ENCODE measurements at regions not wholly inside any gene's neighbourhood (a gene's known extent, or its start where the extent isn't known, plus 50 kb on each side); places are given as distances from the start of the nearest gene placed in this dataset.

DNA sequence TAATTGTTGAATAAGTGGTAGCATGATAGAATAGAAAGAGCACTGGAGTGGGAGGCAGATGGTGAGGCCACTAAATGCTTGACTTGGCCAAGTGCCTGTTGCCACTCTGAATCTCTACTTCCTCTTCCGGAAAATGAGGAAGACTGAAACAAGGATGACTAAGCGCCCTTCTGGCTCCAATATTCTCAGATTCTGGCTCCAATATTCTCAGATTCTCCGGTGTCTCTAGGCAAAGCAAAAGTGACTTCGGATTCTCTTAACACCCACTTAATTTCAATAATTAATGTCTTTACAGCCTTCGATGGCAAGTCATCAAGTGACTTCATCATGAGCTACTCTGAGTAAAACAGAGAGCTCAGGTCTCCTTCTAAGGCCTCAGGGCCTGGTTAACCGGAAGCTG is 402.2 kb upstream of the FGF13 start:
- FAIRE-seq (no peak), ATAC-seq (no peak), DNase-seq (ENCODE audit: low spot score) (no peak)
- in situ Hi-C loops (cut with HindIII; ENCODE audit: extremely low pct_ligation_motif_present, low pct_unique_long_range_greater_than_20kb) = no loop called here
- H3K4me2 ChIP-seq (ENCODE audit: low read depth, low read length) = no peak overlapping the region
- ChIA-PET POLR2A (no interaction called here), CTCF (ENCODE audit: low intra/inter-chr PET ratio, low total read pairs) (no interaction called here)
- BruUV-seq (replicated peaks) = no TSS peak
- no peaks in the 10 kb centered on the region for H3K36me3 ChIP-seq (replicated peaks in 1 of 2; ENCODE audit: control insufficient read depth in 1 of 2, insufficient read depth in 2 of 2, low read length in 2 of 2)
- no peaks in the 10 kb centered on the region for H4K20me1 ChIP-seq (ENCODE audit: insufficient read depth, low read length)
- H2AFZ ChIP-seq (ENCODE audit: low read length) = no peak overlapping the region
- H3K4me3 ChIP-seq (replicated peaks in 1 of 3; ENCODE audit: insufficient read depth in 1 of 3, low read depth in 2 of 3, low read length in 3 of 3) = no peak overlapping the region
- 21% methylated on average over 5 of the region's 6 CpGs for WGBS (ENCODE audit: low lambda C conversion rate)
- H3K27me3 ChIP-seq (ENCODE audit: control insufficient read depth in 1 of 2, insufficient read depth in 2 of 2, low read length in 2 of 2) = no peaks in the 10 kb centered on the region
- no peaks in the 10 kb centered on the region for H3K4me1 ChIP-seq (ENCODE audit: insufficient read depth, low read length)
- H3K9ac ChIP-seq (ENCODE audit: insufficient read depth, low read depth, low read length) = no peak overlapping the region
- H3K27ac ChIP-seq (ENCODE audit: extremely low read length, insufficient read depth, low read length) = no peak overlapping the region
- intact Hi-C loops (cut with micrococcal nuclease; ENCODE audit: unreplicated experiment) = no loop called here
- H3K79me2 ChIP-seq (ENCODE audit: insufficient read depth, low read length) = no peaks in the 10 kb centered on the region
- H3K9me3 ChIP-seq (ENCODE audit: low read length) = no peaks in the 10 kb centered on the region
- TF ChIP-seq FLYWCH1 (CRISPR knock-in tag; IDR thresholded peaks at IDR 0.05) (no peak), ZNF879 (CRISPR knock-in tag; IDR thresholded peaks at IDR 0.05) (no peak), NFIB (CRISPR knock-in tag; IDR thresholded peaks at IDR 0.05; ENCODE audit: borderline replicate concordance) (no peak), GLMP (CRISPR knock-in tag; IDR thresholded peaks at IDR 0.05; ENCODE audit: borderline replicate concordance) (no peak), RBAK (CRISPR knock-in tag; IDR thresholded peaks at IDR 0.05) (no peak), ZNF264 (CRISPR knock-in tag; IDR thresholded peaks at IDR 0.05) (no peak)
- TF ChIP-seq, protein P1, sequence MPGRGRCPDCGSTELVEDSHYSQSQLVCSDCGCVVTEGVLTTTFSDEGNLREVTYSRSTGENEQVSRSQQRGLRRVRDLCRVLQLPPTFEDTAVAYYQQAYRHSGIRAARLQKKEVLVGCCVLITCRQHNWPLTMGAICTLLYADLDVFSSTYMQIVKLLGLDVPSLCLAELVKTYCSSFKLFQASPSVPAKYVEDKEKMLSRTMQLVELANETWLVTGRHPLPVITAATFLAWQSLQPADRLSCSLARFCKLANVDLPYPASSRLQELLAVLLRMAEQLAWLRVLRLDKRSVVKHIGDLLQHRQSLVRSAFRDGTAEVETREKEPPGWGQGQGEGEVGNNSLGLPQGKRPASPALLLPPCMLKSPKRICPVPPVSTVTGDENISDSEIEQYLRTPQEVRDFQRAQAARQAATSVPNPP (CRISPR knock-in tag; IDR thresholded peaks at IDR 0.05) = no peak

DNA sequence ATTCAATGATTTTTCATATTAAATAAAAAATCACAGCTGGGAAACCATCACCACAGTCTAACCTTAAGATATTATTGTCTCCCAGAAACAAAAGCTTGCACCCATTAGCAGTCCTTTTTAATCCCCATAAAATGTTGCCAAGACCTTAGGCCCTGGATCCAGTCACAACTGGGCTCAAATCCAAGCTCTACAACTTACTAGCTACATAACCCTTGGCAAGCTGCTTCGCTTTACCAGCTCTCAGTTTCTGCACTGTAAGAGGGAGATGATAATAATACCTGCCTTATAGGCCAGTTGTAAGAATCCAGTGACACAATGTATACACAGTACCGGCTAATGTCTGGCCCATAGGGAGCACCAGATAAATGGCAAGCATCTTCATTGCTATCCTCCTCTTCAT is 400.9 kb upstream of the FGF13 start:
- Histone ChIP-seq H4K20me1 (ENCODE audit: insufficient read depth, low read length) (no peaks in the 10 kb centered on the region), H3K27me3 (ENCODE audit: control insufficient read depth in 1 of 2, insufficient read depth in 2 of 2, low read length in 2 of 2) (no peaks in the 10 kb centered on the region), H3K27ac (ENCODE audit: extremely low read length, insufficient read depth, low read length) (no peak overlapping the region), H3K79me2 (ENCODE audit: insufficient read depth, low read length) (no peaks in the 10 kb centered on the region), H2AFZ (ENCODE audit: low read length) (no peak overlapping the region), H3K36me3 (replicated peaks in 1 of 2; ENCODE audit: control insufficient read depth in 1 of 2, insufficient read depth in 2 of 2, low read length in 2 of 2) (no peaks in the 10 kb centered on the region), H3K4me1 (ENCODE audit: insufficient read depth, low read length) (no peaks in the 10 kb centered on the region), H3K4me2 (ENCODE audit: low read depth, low read length) (no peak overlapping the region), H3K9ac (ENCODE audit: insufficient read depth, low read depth, low read length) (no peak overlapping the region), H3K9me3 (ENCODE audit: low read length) (no peaks in the 10 kb centered on the region), H3K4me3 (replicated peaks in 1 of 3; ENCODE audit: insufficient read depth in 1 of 3, low read depth in 2 of 3, low read length in 3 of 3) (no peak overlapping the region)
- in situ Hi-C loops (cut with HindIII; ENCODE audit: extremely low pct_ligation_motif_present, low pct_unique_long_range_greater_than_20kb) (no loop called here), intact Hi-C loops (cut with micrococcal nuclease; ENCODE audit: unreplicated experiment) (no loop called here)
- FAIRE-seq (no peak), ATAC-seq (no peak), DNase-seq (ENCODE audit: low spot score) (no peak)
- ChIA-PET CTCF (ENCODE audit: low intra/inter-chr PET ratio, low total read pairs) (no interaction called here), POLR2A (no interaction called here)
- WGBS (ENCODE audit: low lambda C conversion rate) = 0% methylated on average over 1 of the region's 2 CpGs
- BruUV-seq (replicated peaks) = no TSS peak
- no peak for TF ChIP-seq HNRNPL (IDR thresholded peaks at IDR 0.05; ENCODE audit: low read depth, low read length)
- no peak for TF ChIP-seq HMGXB4 (CRISPR knock-in tag; IDR thresholded peaks at IDR 0.05; ENCODE audit: borderline replicate concordance in 1 of 2, low read depth in 1 of 2)
- no peak for TF ChIP-seq TBP (CRISPR knock-in tag; IDR thresholded peaks at IDR 0.05)
- no peak for TF ChIP-seq ZNF772 (CRISPR knock-in tag; IDR thresholded peaks at IDR 0.05)
- no peak for TF ChIP-seq HOMEZ (CRISPR knock-in tag; IDR thresholded peaks at IDR 0.05; ENCODE audit: low read depth)
- TF ChIP-seq ZNF101 (CRISPR knock-in tag; IDR thresholded peaks at IDR 0.05; ENCODE audit: borderline replicate concordance, low read depth) = no peak
- TF ChIP-seq POLR2AphosphoS5 (IDR thresholded peaks at IDR 0.05; ENCODE audit: low read depth, low read length) = no peak
- TF ChIP-seq NCOA2 (CRISPR knock-in tag; IDR thresholded peaks at IDR 0.05) = no peak

All from HepG2 (cell line).